WTC11 (cell line): ENCODE measurements at regions not wholly inside any gene's neighbourhood (a gene's known extent, or its start where the extent isn't known, plus 50 kb on each side); places are given as distances from the start of the nearest gene placed in this dataset.

Experiments used
- CBFB ChIP-seq: sonication (generic); formaldehyde crosslinking; IDR thresholded peaks from 2 replicates; pipeline ENCODE4 v1.8.1; 2022; ENCODE audit warnings: mild to moderate bottlenecking, low read depth, missing genetic modification reagents
- CTCF ChIP-seq: fragments of 200-600 bp; IDR thresholded peaks from 2 replicates; pipeline ENCODE4 v1.8.0; 2022; ENCODE audit warnings: antibody characterized with exemption
- ESRRA ChIP-seq: sonication (generic); formaldehyde crosslinking; IDR thresholded peaks from 2 replicates; pipeline ENCODE4 v1.8.1; 2022; ENCODE audit warnings: mild to moderate bottlenecking, missing genetic modification reagents, borderline replicate concordance
- FOXP1 ChIP-seq: sonication (generic); formaldehyde crosslinking; IDR thresholded peaks from 2 replicates; pipeline ENCODE4 v1.8.0; 2022; ENCODE audit warnings: missing genetic modification reagents, mild to moderate bottlenecking, moderate library complexity, borderline replicate concordance
- NFATC4 ChIP-seq: fragments of 250-450 bp; sonication (Bioruptor Pico); IDR thresholded peaks from 2 replicates; pipeline ENCODE4 v1.9.0; 2021; ENCODE audit warnings: mild to moderate bottlenecking
- RELA ChIP-seq: sonication (generic); formaldehyde crosslinking; IDR thresholded peaks from 2 replicates; pipeline ENCODE4 v1.8.1; 2022; ENCODE audit warnings: missing genetic modification reagents, mild to moderate bottlenecking, borderline replicate concordance
- USF2 ChIP-seq: sonication (generic); formaldehyde crosslinking; IDR thresholded peaks from 2 replicates; pipeline ENCODE4 v1.8.1; 2023; ENCODE audit warnings: mild to moderate bottlenecking, missing genetic modification reagents, moderate library complexity
- ZNF232 ChIP-seq: sonication (generic); formaldehyde crosslinking; IDR thresholded peaks from 2 replicates; pipeline ENCODE4 v1.8.0; 2022; ENCODE audit warnings: mild to moderate bottlenecking, missing genetic modification reagents

GRCh38 chr5:104498281-104498680, 935.7 kb upstream of the NUDT12 start:
- TF ChIP-seq ESRRA (CRISPR knock-in tag) (no peak), CTCF (no peak), RELA (CRISPR knock-in tag) (no peak), ZNF232 (CRISPR knock-in tag) (no peak), USF2 (CRISPR knock-in tag) (no peak), NFATC4 (CRISPR knock-in tag) (no peak), FOXP1 (no peak), CBFB (CRISPR knock-in tag) (no peak)
